ENCODE measurements at regions not wholly inside any gene's neighbourhood (a gene's known extent, or its start where the extent isn't known, plus 50 kb on each side); places are given as distances from the start of the nearest gene placed in this dataset.

DNA sequence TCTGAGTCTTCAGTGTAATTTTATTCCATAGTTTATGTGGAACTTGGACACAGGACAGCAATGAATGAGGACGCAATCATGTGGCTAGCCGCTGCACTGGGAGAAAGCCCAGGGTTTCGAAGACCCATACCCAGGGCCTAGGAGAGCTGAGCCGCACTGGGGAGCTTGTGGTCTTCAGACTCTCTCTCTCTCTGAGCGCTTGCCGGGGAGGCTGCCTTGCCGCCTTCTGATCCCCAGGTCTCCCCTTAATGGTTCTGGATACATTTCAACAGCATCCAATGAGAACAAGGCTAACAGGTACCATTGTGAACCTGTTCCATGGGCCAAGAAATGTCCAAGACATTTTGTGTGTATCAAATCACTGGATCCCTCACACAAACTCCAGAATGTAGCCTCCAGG lies 383.4 kb downstream of the ICE1 start:
- no CpG with 5 or more reads among the region's 7 CpGs for WGBS (ENCODE audit: insufficient coverage, low lambda C conversion rate)
- no peak for DNase-seq
- Histone ChIP-seq H3K27ac (ENCODE audit: low read length) (no peak overlapping the region), H3K27me3 (ENCODE audit: control insufficient read depth, insufficient read depth, low read length) (no peaks in the 10 kb centered on the region), H3K9me3 (ENCODE audit: control insufficient read depth, low read depth, low read length) (no peaks in the 10 kb centered on the region), H3K4me3 (ENCODE audit: low read length) (no peak overlapping the region), H3K4me1 (ENCODE audit: control insufficient read depth, insufficient read depth, low read length) (no peaks in the 10 kb centered on the region), H3K36me3 (ENCODE audit: control insufficient read depth, insufficient read depth, low read length) (no peaks in the 10 kb centered on the region)

- 100% methylated on average over 2 of the region's 8 CpGs for WGBS (ENCODE audit: insufficient coverage, low lambda C conversion rate)
- H3K9me3 ChIP-seq (ENCODE audit: control insufficient read depth, low read depth, low read length), result no peaks in the 10 kb centered on the region
- no peak for DNase-seq
- H3K27ac ChIP-seq (ENCODE audit: low read length), result no peak overlapping the region
- H3K4me3 ChIP-seq (ENCODE audit: low read length), result no peak overlapping the region
- H3K4me1 ChIP-seq (ENCODE audit: control insufficient read depth, insufficient read depth, low read length), result no peaks in the 10 kb centered on the region
- no peaks in the 10 kb centered on the region for H3K36me3 ChIP-seq (ENCODE audit: control insufficient read depth, insufficient read depth, low read length)
- no peaks in the 10 kb centered on the region for H3K27me3 ChIP-seq (ENCODE audit: control insufficient read depth, insufficient read depth, low read length)
Observed at GRCh38 chr5:5804478-5805233, 382.2 kb downstream of the ICE1 start.

GRCh38 chr5:5800801-5801761 lies 378.6 kb downstream of the ICE1 start:
- Histone ChIP-seq H3K36me3 (ENCODE audit: control insufficient read depth, insufficient read depth, low read length) (no peaks in the 10 kb centered on the region), H3K4me1 (ENCODE audit: control insufficient read depth, insufficient read depth, low read length) (no peaks in the 10 kb centered on the region), H3K27me3 (ENCODE audit: control insufficient read depth, insufficient read depth, low read length) (no peaks in the 10 kb centered on the region), H3K4me3 (ENCODE audit: low read length) (no peak overlapping the region), H3K27ac (ENCODE audit: low read length) (no peak overlapping the region), H3K9me3 (ENCODE audit: control insufficient read depth, low read depth, low read length) (no peaks in the 10 kb centered on the region)
- WGBS (ENCODE audit: insufficient coverage, low lambda C conversion rate), result no CpG with 5 or more reads among the region's 11 CpGs
- DNase-seq, result no peak

DNA sequence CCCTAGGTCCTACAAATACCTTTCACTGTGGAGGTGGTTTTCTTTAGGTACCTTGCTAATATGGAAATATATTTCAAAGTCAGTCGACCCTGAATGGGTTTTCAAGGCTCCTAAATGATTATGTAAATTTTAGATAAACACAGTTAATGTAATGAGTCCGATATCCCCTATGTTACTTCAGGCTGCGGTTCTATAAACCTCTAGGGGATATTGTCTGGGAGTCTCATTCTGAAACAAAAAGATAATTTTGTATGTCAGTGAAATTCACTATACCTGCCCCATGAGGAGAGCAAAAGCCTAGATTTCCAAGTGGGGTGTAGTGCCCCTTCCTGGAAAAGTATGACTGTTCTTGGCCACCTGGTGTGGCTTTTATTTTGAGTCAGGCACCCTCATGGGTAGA lies 377.3 kb downstream of the ICE1 start:
- Histone ChIP-seq H3K27ac (ENCODE audit: low read length) (no peak overlapping the region), H3K4me1 (ENCODE audit: control insufficient read depth, insufficient read depth, low read length) (no peaks in the 10 kb centered on the region), H3K36me3 (ENCODE audit: control insufficient read depth, insufficient read depth, low read length) (no peaks in the 10 kb centered on the region), H3K4me3 (ENCODE audit: low read length) (no peak overlapping the region), H3K9me3 (ENCODE audit: control insufficient read depth, low read depth, low read length) (no peaks in the 10 kb centered on the region), H3K27me3 (ENCODE audit: control insufficient read depth, insufficient read depth, low read length) (no peaks in the 10 kb centered on the region)
- 80% methylated on average over 1 of the region's 3 CpGs for WGBS (ENCODE audit: insufficient coverage, low lambda C conversion rate)
- no peak for DNase-seq

DNA sequence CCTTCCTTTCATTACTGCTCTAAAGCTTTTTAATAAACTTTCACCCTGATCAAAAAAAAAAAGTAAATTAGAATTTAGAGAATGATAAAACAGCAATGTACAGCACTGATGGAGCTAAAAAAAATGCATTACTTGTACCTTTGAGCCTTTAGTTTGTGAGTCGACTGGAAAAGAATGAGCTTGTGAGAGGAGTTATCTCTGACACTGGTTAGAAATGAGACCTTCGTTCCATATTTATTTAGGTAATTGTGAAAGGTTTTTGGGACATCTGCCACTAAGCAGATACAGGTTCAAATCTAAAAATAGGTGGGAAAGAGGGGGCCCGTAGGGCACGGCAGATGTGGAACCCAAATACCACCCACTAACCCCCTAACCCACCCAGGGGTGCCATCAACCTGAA lies 376.8 kb downstream of the ICE1 start:
- WGBS (ENCODE audit: insufficient coverage, low lambda C conversion rate), result 80% methylated on average over 1 of the region's 4 CpGs

DNA sequence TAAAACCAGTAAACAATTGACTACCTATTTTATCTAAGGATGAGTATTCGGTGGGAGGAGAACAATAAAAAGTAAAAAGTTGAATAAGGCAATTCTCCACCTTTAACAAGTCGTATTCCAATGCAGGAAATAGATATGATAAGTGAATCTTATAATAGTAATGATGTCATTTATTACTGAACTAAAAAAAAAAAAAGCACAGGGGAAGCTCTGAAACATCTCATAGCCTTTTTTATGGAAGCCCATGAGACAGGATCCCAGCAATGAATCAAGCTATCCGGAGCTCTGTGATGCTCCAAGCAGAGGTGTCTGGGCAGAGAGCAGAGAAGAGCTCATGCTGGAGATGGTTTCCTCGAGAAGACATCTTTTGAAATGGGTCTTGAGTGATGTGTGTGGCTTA lies 376.0 kb downstream of the ICE1 start:
- Histone ChIP-seq H3K4me3 (ENCODE audit: low read length) (no peak overlapping the region), H3K36me3 (ENCODE audit: control insufficient read depth, insufficient read depth, low read length) (no peaks in the 10 kb centered on the region), H3K4me1 (ENCODE audit: control insufficient read depth, insufficient read depth, low read length) (no peaks in the 10 kb centered on the region), H3K9me3 (ENCODE audit: control insufficient read depth, low read depth, low read length) (no peaks in the 10 kb centered on the region), H3K27me3 (ENCODE audit: control insufficient read depth, insufficient read depth, low read length) (no peaks in the 10 kb centered on the region), H3K27ac (ENCODE audit: low read length) (no peak overlapping the region)
- no peak for DNase-seq
- WGBS (ENCODE audit: insufficient coverage, low lambda C conversion rate), result 67% methylated on average over 3 of the region's 4 CpGs

More for the DNA sequence above, 376.8 kb downstream of the ICE1 start:
- no peak for DNase-seq
- Histone ChIP-seq H3K4me3 (ENCODE audit: low read length) (no peak overlapping the region), H3K36me3 (ENCODE audit: control insufficient read depth, insufficient read depth, low read length) (no peaks in the 10 kb centered on the region), H3K4me1 (ENCODE audit: control insufficient read depth, insufficient read depth, low read length) (no peaks in the 10 kb centered on the region), H3K27ac (ENCODE audit: low read length) (no peak overlapping the region), H3K9me3 (ENCODE audit: control insufficient read depth, low read depth, low read length) (no peaks in the 10 kb centered on the region), H3K27me3 (ENCODE audit: control insufficient read depth, insufficient read depth, low read length) (no peaks in the 10 kb centered on the region)

DNA sequence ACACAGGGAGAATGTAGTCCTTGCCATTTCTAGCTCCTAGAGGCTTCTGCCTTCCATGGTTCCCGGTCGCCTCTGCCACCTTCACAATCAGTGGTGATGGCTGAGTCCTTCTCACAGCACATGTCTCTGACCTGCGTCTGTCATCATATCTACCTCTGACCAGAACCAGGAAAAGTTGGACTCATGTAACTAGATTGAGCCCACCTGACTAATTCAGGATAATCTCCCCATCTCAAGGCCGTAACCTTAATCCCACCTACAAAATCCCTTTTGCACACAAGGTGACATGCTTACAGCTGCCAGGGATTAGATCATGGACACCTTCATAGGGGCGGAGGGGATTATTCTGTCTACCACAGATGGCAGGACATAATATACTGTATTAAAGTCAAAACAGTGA lies 375.6 kb downstream of the ICE1 start:
- WGBS (ENCODE audit: insufficient coverage, low lambda C conversion rate), result no CpG with 5 or more reads among the region's 5 CpGs
- H3K27me3 ChIP-seq (ENCODE audit: control insufficient read depth, insufficient read depth, low read length), result no peaks in the 10 kb centered on the region

DNA sequence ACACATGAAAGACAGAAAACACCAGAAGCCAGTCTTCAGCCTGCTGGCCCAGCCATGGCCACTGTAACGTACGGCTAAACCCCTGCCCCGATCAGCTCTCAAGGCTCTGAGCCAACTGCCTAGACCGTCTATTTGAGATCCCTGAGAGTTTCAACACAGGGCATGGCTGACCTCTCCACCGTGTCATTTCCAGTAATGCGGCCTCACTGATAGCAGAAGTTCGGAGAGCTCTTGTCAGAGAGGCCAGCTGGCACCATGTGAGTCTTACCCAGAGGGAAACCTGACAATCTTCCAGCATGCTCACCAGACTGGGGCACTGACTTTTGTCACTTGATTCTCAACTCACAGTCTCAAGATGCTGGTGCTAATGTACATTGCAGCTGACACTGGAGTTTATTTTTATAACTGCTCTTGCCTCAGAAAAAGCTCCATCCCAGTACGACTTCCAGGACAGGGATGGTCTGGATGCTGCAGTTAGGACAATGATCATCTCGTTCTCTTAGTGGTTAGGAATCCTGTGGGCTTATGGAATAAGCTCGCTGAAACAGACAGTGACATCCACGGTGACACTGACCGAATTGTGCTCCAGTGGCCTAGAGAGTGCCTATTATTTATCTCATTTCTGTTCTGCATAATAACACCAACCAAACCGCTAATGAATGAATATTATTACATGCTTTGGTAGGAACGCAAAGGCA lies 372.7 kb downstream of the ICE1 start:
- H3K27ac ChIP-seq (ENCODE audit: low read length), result no peak overlapping the region
- 100% methylated on average over 1 of the region's 14 CpGs for WGBS (ENCODE audit: insufficient coverage, low lambda C conversion rate)
- H3K4me3 ChIP-seq (ENCODE audit: low read length), result no peak overlapping the region
- no peak for DNase-seq
- H3K27me3 ChIP-seq (ENCODE audit: control insufficient read depth, insufficient read depth, low read length), result no peaks in the 10 kb centered on the region
- H3K36me3 ChIP-seq (ENCODE audit: control insufficient read depth, insufficient read depth, low read length), result no peaks in the 10 kb centered on the region
- H3K9me3 ChIP-seq (ENCODE audit: control insufficient read depth, low read depth, low read length), result no peaks in the 10 kb centered on the region
- H3K4me1 ChIP-seq (ENCODE audit: control insufficient read depth, insufficient read depth, low read length), result no peaks in the 10 kb centered on the region

More for the DNA sequence above, 375.6 kb downstream of the ICE1 start:
- H3K36me3 ChIP-seq (ENCODE audit: control insufficient read depth, insufficient read depth, low read length), result no peaks in the 10 kb centered on the region
- H3K9me3 ChIP-seq (ENCODE audit: control insufficient read depth, low read depth, low read length), result no peaks in the 10 kb centered on the region
- H3K4me3 ChIP-seq (ENCODE audit: low read length), result no peak overlapping the region
- H3K4me1 ChIP-seq (ENCODE audit: control insufficient read depth, insufficient read depth, low read length), result no peaks in the 10 kb centered on the region
- no peak overlapping the region for H3K27ac ChIP-seq (ENCODE audit: low read length)
- no peak for DNase-seq

DNA sequence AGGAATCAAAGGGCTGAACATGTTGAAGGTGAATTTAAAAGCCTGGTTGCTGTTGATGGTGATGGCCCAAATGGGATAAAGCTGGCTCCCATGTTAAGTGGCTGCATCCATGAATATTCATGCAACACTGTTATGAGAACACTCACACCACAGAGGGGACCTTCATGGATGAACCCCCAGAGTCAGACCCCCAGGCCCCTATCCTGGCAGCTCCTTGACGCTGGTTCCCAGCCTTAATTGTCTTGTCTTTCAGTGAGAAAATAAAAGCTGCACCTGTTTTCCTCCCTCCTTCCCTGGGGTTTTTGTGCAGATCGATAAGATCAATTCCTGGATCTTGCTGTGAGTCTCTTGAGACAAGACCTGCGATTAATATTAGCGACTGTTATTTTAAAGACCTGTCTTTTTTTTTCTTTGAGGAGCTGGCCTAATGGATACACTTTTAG lies 371.7 kb downstream of the ICE1 start:
- H3K36me3 ChIP-seq (ENCODE audit: control insufficient read depth, insufficient read depth, low read length), result no peaks in the 10 kb centered on the region
- 50% methylated on average over 1 of the region's 4 CpGs for WGBS (ENCODE audit: insufficient coverage, low lambda C conversion rate)
- H3K27me3 ChIP-seq (ENCODE audit: control insufficient read depth, insufficient read depth, low read length), result no peaks in the 10 kb centered on the region
- H3K4me1 ChIP-seq (ENCODE audit: control insufficient read depth, insufficient read depth, low read length), result no peaks in the 10 kb centered on the region
- no peaks in the 10 kb centered on the region for H3K9me3 ChIP-seq (ENCODE audit: control insufficient read depth, low read depth, low read length)
- no peak overlapping the region for H3K27ac ChIP-seq (ENCODE audit: low read length)
- no peak overlapping the region for H3K4me3 ChIP-seq (ENCODE audit: low read length)
- no peak for DNase-seq

All from large intestine (tissue), 3 donors.